ENCODE measurements at regions not wholly inside any gene's neighbourhood (a gene's known extent, or its start where the extent isn't known, plus 50 kb on each side); places are given as distances from the start of the nearest gene placed in this dataset.
"Not testable (repeated sequence)": the region's sequence is repeated elsewhere in the genome, so short reads cannot be mapped to it uniquely, and the experiment has no call there.

- no peak for DNase-seq
These were observed 157.4 kb upstream of the TNFAIP3 start for GRCh38 chr6:137709424-137710236.

GRCh38 chr6:137711972-137712371 is 155.1 kb upstream of the TNFAIP3 start:
- DNase-seq = no peak

- DNase-seq = no peak
These were observed 154.5 kb upstream of the TNFAIP3 start for GRCh38 chr6:137712587-137712986.

GRCh38 chr6:137715589-137716045 is 151.4 kb upstream of the TNFAIP3 start:
- DNase-seq = no peak

- no peak for DNase-seq
These were observed 149.7 kb upstream of the TNFAIP3 start for GRCh38 chr6:137717074-137718073.

GRCh38 chr6:137718903-137719302 is 148.2 kb upstream of the TNFAIP3 start:
- DNase-seq = not testable (repeated sequence)

GRCh38 chr6:137722749-137723272 is 144.2 kb upstream of the TNFAIP3 start:
- DNase-seq = no peak

GRCh38 chr6:137723273-137724017 is 143.6 kb upstream of the TNFAIP3 start:
- DNase-seq = no peak

GRCh38 chr6:137724018-137724403 is 143.0 kb upstream of the TNFAIP3 start:
- DNase-seq = no peak

- DNase-seq = no peak
These were observed 142.4 kb upstream of the TNFAIP3 start for GRCh38 chr6:137724495-137725211.

GRCh38 chr6:137725949-137726348 is 141.1 kb upstream of the TNFAIP3 start:
- no peak for DNase-seq

- no peak for DNase-seq
These were observed 140.5 kb upstream of the TNFAIP3 start for GRCh38 chr6:137726582-137726981.

- DNase-seq = no peak
These were observed 139.8 kb upstream of the TNFAIP3 start for GRCh38 chr6:137727216-137727765.

- DNase-seq = no peak
These were observed 138.4 kb upstream of the TNFAIP3 start for GRCh38 chr6:137728386-137729349.

- DNase-seq = no peak
These were observed 137.0 kb upstream of the TNFAIP3 start for GRCh38 chr6:137729866-137730629.

GRCh38 chr6:137731600-137731959 is 135.5 kb upstream of the TNFAIP3 start:
- DNase-seq = no peak

GRCh38 chr6:137731960-137732616 is 135.0 kb upstream of the TNFAIP3 start:
- no peak for DNase-seq

GRCh38 chr6:137733372-137733771 is 133.7 kb upstream of the TNFAIP3 start:
- no peak for DNase-seq

All from left kidney (tissue), 1 donor.